HEK293T (cell line): ENCODE measurements at regions not wholly inside any gene's neighbourhood (a gene's known extent, or its start where the extent isn't known, plus 50 kb on each side); places are given as distances from the start of the nearest gene placed in this dataset.

Source experiments
- CTCF ChIA-PET: fragments of 350-600 bp; formaldehyde crosslinking; extraction: SDS; loops from one replicate; lab custom pipeline; 2021; ENCODE audit warnings: antibody characterized with exemption, inconsistent platforms; lab: Yijun Ruan, JAX
- POLR2A ChIA-PET: fragments of 350-600 bp; formaldehyde crosslinking; extraction: SDS; loops from one replicate; lab custom pipeline; 2020; ENCODE audit warnings: antibody characterized with exemption, inconsistent platforms; lab: Yijun Ruan, JAX
- DNase-seq: peaks from one replicate; pipeline ENCODE4 v3.0.0; 2012; ENCODE audit warnings: mixed read lengths; ENCODE audit errors: extremely low spot score
- ARNT ChIP-seq: fragments of 450-650 bp; IDR thresholded peaks from 2 replicates; pipeline ENCODE4 v1.6.1; 2017; ENCODE audit warnings: mild to moderate bottlenecking
- BHLHE40 ChIP-seq: fragments of 450-650 bp; IDR thresholded peaks from 2 replicates; pipeline ENCODE4 v1.6.1; 2016; ENCODE audit warnings: mild to moderate bottlenecking, moderate library complexity, borderline replicate concordance
- CTBP1 ChIP-seq: fragments of 450-650 bp; IDR thresholded peaks from 2 replicates; pipeline ENCODE4 v1.6.1; 2016; ENCODE audit warnings: borderline replicate concordance
- ELF4 ChIP-seq: fragments of 450-650 bp; IDR thresholded peaks from 2 replicates; pipeline ENCODE4 v1.6.1; 2017; ENCODE audit warnings: antibody characterized with exemption
- FOXA1 ChIP-seq: fragments of 450-650 bp; IDR thresholded peaks from 2 replicates; pipeline ENCODE4 v1.6.1; 2016; ENCODE audit warnings: mild to moderate bottlenecking
- FOXK2 ChIP-seq: fragments of 450-650 bp; IDR thresholded peaks from 2 replicates; pipeline ENCODE4 v1.6.1; 2016; ENCODE audit warnings: mild to moderate bottlenecking
- FOXM1 ChIP-seq: fragments of 450-650 bp; IDR thresholded peaks from 2 replicates; pipeline ENCODE4 v1.6.1; 2017; ENCODE audit warnings: mild to moderate bottlenecking, borderline replicate concordance
- HDGF ChIP-seq: fragments of 450-650 bp; IDR thresholded peaks from 2 replicates; pipeline ENCODE4 v1.6.1; 2017; ENCODE audit warnings: antibody characterized with exemption, borderline replicate concordance
- L3MBTL2 ChIP-seq: fragments of 450-650 bp; conservative IDR thresholded peaks from 2 replicates; pipeline ENCODE4 v1.6.1; 2016; ENCODE audit warnings: mild to moderate bottlenecking
- LEF1 ChIP-seq: fragments of 450-650 bp; IDR thresholded peaks from 2 replicates; pipeline ENCODE4 v1.6.1; 2017; ENCODE audit warnings: mild to moderate bottlenecking, borderline replicate concordance
- NFRKB ChIP-seq: fragments of 450-650 bp; IDR thresholded peaks from 2 replicates; pipeline ENCODE4 v1.6.1; 2016; ENCODE audit warnings: mild to moderate bottlenecking, moderate library complexity
- PKNOX1 ChIP-seq: fragments of 450-650 bp; IDR thresholded peaks from 2 replicates; pipeline ENCODE4 v1.6.1; 2016
- SP1 ChIP-seq: fragments of 450-650 bp; IDR thresholded peaks from 2 replicates; pipeline ENCODE4 v1.6.1; 2017
- SUZ12 ChIP-seq: fragments of 450-650 bp; IDR thresholded peaks from 2 replicates; pipeline ENCODE4 v1.6.1; 2016; ENCODE audit warnings: mild to moderate bottlenecking
- TARDBP ChIP-seq: fragments of 450-650 bp; IDR thresholded peaks from 2 replicates; pipeline ENCODE4 v1.6.1; 2016
- ZNF384 ChIP-seq: fragments of 450-650 bp; IDR thresholded peaks from 2 replicates; pipeline ENCODE4 v1.6.1; 2016

GRCh38 chr2:128506534-128506933 is 187.9 kb upstream of the HS6ST1 start:
- TF ChIP-seq LEF1 (no peak), CTBP1 (no peak), FOXK2 (no peak), L3MBTL2 (no peak), NFRKB (no peak), SUZ12 (no peak), ARNT (no peak), FOXA1 (no peak), SP1 (no peak)
- ChIA-PET CTCF (no interaction called here), POLR2A (no interaction called here)
- DNase-seq, result no peak

- ChIA-PET CTCF (no interaction called here), POLR2A (no interaction called here)
- no peak for DNase-seq
- TF ChIP-seq NFRKB, result no peak
Observed at GRCh38 chr2:128510701-128511397, 192.2 kb upstream of the HS6ST1 start.

- POLR2A ChIA-PET, result no interaction called here
- no peak for DNase-seq
- CTCF ChIA-PET, result no interaction called here
- no peak for TF ChIP-seq FOXM1
- TF ChIP-seq PKNOX1, result no peak
- TF ChIP-seq ELF4, result no peak
- no peak for TF ChIP-seq ZNF384
- TF ChIP-seq FOXA1, result no peak
- TF ChIP-seq SUZ12, result no peak
- TF ChIP-seq LEF1, result no peak
Observed at GRCh38 chr2:128511731-128512378, 193.2 kb upstream of the HS6ST1 start.

GRCh38 chr2:128512379-128513115 is 193.9 kb upstream of the HS6ST1 start:
- DNase-seq, result no peak
- ChIA-PET POLR2A (no interaction called here), CTCF (no interaction called here)
- TF ChIP-seq FOXA1 (no peak), ZNF384 (no peak), BHLHE40 (no peak), ARNT (no peak), SUZ12 (no peak), FOXK2 (no peak), FOXM1 (no peak), LEF1 (no peak), CTBP1 (no peak), HDGF (no peak), ELF4 (no peak), SP1 (no peak)

- CTCF ChIA-PET, result no interaction called here
- no peak for DNase-seq
- POLR2A ChIA-PET, result no interaction called here
- no peak for TF ChIP-seq SUZ12
- no peak for TF ChIP-seq ELF4
- no peak for TF ChIP-seq ZNF384
- TF ChIP-seq LEF1, result no peak
- no peak for TF ChIP-seq ARNT
- no peak for TF ChIP-seq HDGF
- no peak for TF ChIP-seq TARDBP
- no peak for TF ChIP-seq FOXK2
- no peak for TF ChIP-seq NFRKB
- TF ChIP-seq CTBP1, result no peak
- TF ChIP-seq L3MBTL2, result no peak
- no peak for TF ChIP-seq SP1
- TF ChIP-seq FOXM1, result no peak
- no peak for TF ChIP-seq PKNOX1
Observed at GRCh38 chr2:128513116-128513960, 194.7 kb upstream of the HS6ST1 start.

GRCh38 chr2:128513961-128514283 is 195.3 kb upstream of the HS6ST1 start:
- DNase-seq, result no peak
- ChIA-PET CTCF (no interaction called here), POLR2A (no interaction called here)
- TF ChIP-seq BHLHE40 (no peak), LEF1 (no peak), L3MBTL2 (no peak), ZNF384 (no peak), FOXM1 (no peak), TARDBP (no peak), PKNOX1 (no peak), FOXK2 (no peak), CTBP1 (no peak), SUZ12 (no peak), FOXA1 (no peak), ARNT (no peak), HDGF (no peak), ELF4 (no peak)
